ENCODE measurements at regions not wholly inside any gene's neighbourhood (a gene's known extent, or its start where the extent isn't known, plus 50 kb on each side); places are given as distances from the start of the nearest gene placed in this dataset.

DNA sequence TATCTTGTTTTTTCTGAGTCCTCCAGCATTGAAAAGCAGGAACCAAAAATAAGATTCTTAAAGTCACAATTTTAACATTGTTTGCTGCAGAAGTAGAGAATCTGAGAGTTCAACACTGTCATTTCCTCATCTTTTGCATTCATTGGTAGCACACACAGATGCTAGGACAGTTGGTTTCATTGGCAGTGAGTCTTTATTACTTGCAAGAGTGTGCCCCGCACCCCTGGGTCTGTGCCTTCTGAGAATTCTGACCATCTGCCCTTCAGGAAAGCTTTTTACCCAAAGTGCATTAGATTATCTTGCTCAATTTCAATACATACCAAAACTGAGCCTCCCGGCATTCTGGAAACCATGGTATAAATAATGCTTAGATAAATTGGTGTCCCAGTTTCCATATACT is 247.7 kb upstream of the SLITRK1 start:
- ATAC-seq, result no peak
- in situ Hi-C loops (cut with MboI; ENCODE audit: low sequenced_read_pairs in 4 of 4), result no loop called here
- TF ChIP-seq POLR2A (IDR thresholded peaks at IDR 0.05), result no peak
- TF ChIP-seq, protein P1, sequence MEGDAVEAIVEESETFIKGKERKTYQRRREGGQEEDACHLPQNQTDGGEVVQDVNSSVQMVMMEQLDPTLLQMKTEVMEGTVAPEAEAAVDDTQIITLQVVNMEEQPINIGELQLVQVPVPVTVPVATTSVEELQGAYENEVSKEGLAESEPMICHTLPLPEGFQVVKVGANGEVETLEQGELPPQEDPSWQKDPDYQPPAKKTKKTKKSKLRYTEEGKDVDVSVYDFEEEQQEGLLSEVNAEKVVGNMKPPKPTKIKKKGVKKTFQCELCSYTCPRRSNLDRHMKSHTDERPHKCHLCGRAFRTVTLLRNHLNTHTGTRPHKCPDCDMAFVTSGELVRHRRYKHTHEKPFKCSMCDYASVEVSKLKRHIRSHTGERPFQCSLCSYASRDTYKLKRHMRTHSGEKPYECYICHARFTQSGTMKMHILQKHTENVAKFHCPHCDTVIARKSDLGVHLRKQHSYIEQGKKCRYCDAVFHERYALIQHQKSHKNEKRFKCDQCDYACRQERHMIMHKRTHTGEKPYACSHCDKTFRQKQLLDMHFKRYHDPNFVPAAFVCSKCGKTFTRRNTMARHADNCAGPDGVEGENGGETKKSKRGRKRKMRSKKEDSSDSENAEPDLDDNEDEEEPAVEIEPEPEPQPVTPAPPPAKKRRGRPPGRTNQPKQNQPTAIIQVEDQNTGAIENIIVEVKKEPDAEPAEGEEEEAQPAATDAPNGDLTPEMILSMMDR (IDR thresholded peaks at IDR 0.05 in 4 of 5, conservative IDR thresholded peaks at IDR 0.05 in 1 of 5), result no peak

DNA sequence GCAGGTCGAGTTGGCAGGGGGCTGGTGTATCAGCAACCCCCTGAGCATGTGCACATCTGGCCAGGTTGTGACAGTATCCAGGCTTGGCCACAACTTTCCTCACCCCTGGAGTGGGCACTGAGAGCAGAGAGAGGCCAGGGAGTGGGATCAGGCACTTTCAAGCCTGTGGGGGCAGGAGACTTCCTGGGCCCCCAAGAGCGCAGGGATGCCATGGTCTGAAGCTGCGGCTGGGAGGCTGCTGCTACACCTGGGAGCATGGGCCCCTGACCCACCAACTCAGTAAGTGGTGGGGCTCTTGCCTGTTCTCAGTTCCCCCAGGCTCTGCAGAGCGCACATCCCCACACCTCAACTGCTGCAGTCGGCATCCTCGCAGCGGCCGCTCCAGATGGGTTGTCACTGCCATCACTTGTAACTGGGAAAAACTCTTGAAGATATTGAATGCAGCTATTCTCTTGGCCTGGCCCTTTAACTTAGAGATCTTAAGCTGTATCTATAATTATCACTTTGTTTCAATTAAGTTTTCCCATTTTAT is 245.4 kb upstream of the SLITRK1 start:
- Histone ChIP-seq H3K4me3 (no peak overlapping the region), H3K36me3 (no peaks in the 10 kb centered on the region), H3K27me3 (no peaks in the 10 kb centered on the region), H3K27ac (no peak overlapping the region), H3K9me3 (no peaks in the 10 kb centered on the region), H3K4me1 (no peaks in the 10 kb centered on the region)
- intact Hi-C loops (cut with DNase I; ENCODE audit: low total_unique reads), result no loop called here
- no peak for ATAC-seq
- in situ Hi-C loops (cut with MboI; ENCODE audit: low sequenced_read_pairs in 4 of 4), result no loop called here
- no peak for TF ChIP-seq POLR2A (IDR thresholded peaks at IDR 0.05)
- TF ChIP-seq, protein P1 (IDR thresholded peaks at IDR 0.05 in 4 of 5, conservative IDR thresholded peaks at IDR 0.05 in 1 of 5), result no peak
- DNase-seq, result no peak

More for the DNA sequence above, 247.7 kb upstream of the SLITRK1 start:
- DNase-seq, result no peak
- H3K27me3 ChIP-seq, result no peaks in the 10 kb centered on the region
- no peak overlapping the region for H3K27ac ChIP-seq
- no peaks in the 10 kb centered on the region for H3K4me1 ChIP-seq
- intact Hi-C loops (cut with DNase I; ENCODE audit: low total_unique reads), result no loop called here
- no peaks in the 10 kb centered on the region for H3K36me3 ChIP-seq
- no peaks in the 10 kb centered on the region for H3K9me3 ChIP-seq
- H3K4me3 ChIP-seq, result no peak overlapping the region

DNA sequence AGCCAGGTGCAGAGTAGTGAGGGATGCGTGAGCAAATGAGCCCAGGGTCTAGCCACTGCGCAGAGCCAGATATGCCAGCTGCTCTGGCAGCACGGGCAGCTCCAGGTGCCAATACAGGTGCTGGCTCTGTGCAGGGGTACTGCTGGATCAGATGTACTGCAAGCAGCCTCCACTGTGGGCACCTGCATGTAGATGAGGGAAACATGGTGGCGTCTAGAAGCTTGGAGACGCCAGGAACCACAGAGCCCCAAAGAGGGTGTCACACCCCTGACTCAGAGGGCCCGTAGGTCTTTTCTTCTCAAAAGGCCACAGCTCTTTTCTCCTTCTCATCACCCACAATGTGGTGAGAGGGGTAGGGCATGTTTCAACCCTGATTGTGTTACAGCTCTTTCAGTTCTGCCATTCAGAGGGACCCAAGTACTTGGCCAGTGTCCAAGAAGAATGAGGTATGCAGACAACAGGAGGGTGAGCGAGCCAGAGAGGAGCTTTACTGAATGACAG is 244.4 kb upstream of the SLITRK1 start:
- DNase-seq, result no peak
- Histone ChIP-seq H3K27ac (no peak overlapping the region), H3K4me3 (no peak overlapping the region), H3K4me1 (no peaks in the 10 kb centered on the region), H3K9me3 (no peaks in the 10 kb centered on the region), H3K27me3 (no peaks in the 10 kb centered on the region), H3K36me3 (no peaks in the 10 kb centered on the region)
- no peak for ATAC-seq
- intact Hi-C loops (cut with DNase I; ENCODE audit: low total_unique reads) (no loop called here), in situ Hi-C loops (cut with MboI; ENCODE audit: low sequenced_read_pairs in 4 of 4) (no loop called here)
- no peak for TF ChIP-seq POLR2A (IDR thresholded peaks at IDR 0.05)
- TF ChIP-seq, protein P1 (IDR thresholded peaks at IDR 0.05 in 4 of 5, conservative IDR thresholded peaks at IDR 0.05 in 1 of 5), result no peak

DNA sequence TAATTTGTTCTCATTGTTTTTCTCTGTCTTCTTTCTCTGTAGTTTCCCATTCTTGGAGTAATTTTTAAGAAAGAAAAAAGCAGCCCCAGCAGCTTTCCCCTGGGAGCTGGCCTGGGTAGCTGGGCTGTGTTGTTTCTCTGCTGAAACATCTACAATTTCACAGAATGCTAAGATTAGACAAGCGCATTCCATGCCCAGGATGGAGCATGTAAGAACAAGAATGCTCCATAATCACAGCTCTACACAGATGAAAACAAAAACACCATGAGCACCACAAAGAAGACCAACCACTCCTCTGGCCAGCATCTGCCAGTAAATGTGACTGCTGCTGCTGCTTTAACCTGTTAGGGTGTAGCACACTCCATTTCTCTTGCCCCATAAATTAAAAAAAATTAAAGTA is 239.2 kb upstream of the SLITRK1 start:
- Histone ChIP-seq H3K9me3 (no peaks in the 10 kb centered on the region), H3K27me3 (no peaks in the 10 kb centered on the region), H3K36me3 (no peaks in the 10 kb centered on the region), H3K4me3 (no peak overlapping the region), H3K27ac (no peak overlapping the region), H3K4me1 (no peaks in the 10 kb centered on the region)
- TF ChIP-seq, protein P1 (IDR thresholded peaks at IDR 0.05 in 4 of 5, conservative IDR thresholded peaks at IDR 0.05 in 1 of 5), result no peak
- no peak for TF ChIP-seq POLR2A (IDR thresholded peaks at IDR 0.05)
- DNase-seq, result no peak
- in situ Hi-C loops (cut with MboI; ENCODE audit: low sequenced_read_pairs in 4 of 4), result no loop called here
- ATAC-seq, result no peak
- intact Hi-C loops (cut with DNase I; ENCODE audit: low total_unique reads), result no loop called here

DNA sequence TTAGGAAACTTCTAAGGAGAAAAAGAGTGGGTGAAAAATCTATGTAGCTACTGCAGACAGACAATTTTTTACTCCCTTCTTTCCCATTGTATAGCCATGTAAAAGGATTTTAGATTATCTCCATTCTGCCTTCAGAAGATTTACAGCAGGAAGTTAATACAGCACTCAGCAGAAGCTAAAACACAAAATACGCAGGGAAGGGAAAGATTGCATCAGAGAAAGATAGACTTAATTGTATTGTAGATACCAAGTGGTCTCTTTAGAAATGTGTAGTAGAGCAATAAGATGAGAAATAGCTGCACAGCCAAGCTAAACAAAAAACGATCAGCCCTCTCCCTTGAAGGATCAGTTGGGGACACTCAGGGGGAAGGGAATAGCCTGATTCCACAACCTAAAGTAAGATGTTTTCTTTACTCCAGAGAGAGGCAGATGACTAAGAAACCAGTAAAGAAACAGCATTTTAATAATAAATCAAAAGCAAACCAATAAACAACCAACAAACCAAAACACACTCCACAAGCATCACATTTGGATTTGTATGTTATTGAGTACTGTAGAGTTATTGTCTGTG is 236.7 kb upstream of the SLITRK1 start:
- intact Hi-C loops (cut with DNase I; ENCODE audit: low total_unique reads), result no loop called here
- Histone ChIP-seq H3K27me3 (no peaks in the 10 kb centered on the region), H3K4me3 (no peak overlapping the region), H3K4me1 (no peaks in the 10 kb centered on the region), H3K36me3 (no peaks in the 10 kb centered on the region), H3K27ac (no peak overlapping the region), H3K9me3 (no peaks in the 10 kb centered on the region)
- in situ Hi-C loops (cut with MboI; ENCODE audit: low sequenced_read_pairs in 4 of 4), result no loop called here
- DNase-seq, result no peak
- TF ChIP-seq, protein P1 (IDR thresholded peaks at IDR 0.05 in 4 of 5, conservative IDR thresholded peaks at IDR 0.05 in 1 of 5), result no peak
- TF ChIP-seq POLR2A (IDR thresholded peaks at IDR 0.05), result no peak
- ATAC-seq, result no peak
